ENCODE measurements at regions not wholly inside any gene's neighbourhood (a gene's known extent, or its start where the extent isn't known, plus 50 kb on each side); places are given as distances from the start of the nearest gene placed in this dataset.
A peak's percentile ranks its signal among the peaks of the same experiment; 100 is the strongest.
"Not testable (repeated sequence)": the region's sequence is repeated elsewhere in the genome, so short reads cannot be mapped to it uniquely, and the experiment has no call there.

DNA sequence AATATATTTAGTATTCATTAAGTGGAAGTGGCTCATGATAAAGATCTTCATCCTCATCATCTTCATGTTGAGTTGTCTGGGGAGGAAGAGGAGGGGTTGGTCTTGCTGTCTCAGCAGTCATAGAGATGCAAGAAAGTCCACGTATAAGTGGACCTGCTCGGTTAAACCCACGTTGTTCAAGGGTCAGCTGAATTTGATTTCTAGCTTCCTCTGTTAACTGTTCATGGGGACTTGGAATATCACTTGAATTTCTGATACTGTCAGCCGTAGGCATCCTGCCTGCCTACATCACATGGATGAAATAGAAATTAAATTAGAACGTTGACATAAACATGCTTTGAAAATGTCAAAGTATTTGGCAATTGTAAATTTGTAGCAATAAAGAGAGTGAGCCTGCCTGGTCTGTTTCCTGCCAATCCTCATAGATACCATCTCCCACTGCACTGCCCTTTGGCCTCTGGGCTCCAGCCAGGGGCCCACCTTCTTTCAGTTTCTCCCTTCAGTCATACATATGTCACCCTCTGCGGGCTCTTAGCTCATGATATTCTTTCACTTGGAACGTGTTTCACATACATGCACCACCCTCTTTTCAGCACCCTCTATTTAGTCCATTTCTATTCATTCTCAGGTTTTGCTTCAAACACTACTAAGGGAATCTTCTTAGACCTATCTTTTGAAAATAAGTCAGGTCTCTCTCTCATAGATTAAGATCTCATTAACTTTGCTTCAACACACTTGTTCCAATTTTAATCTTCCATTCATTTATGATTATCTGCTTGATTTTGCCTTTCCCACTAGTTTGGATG lies 376.3 kb downstream of the IPMK start:
- H3K9me3 ChIP-seq = no peaks in the 10 kb centered on the region
- H3K9ac ChIP-seq (ENCODE audit: low read depth in 2 of 2, low read length in 2 of 2) = no peak overlapping the region
- no peaks in the 10 kb centered on the region for H3K36me3 ChIP-seq
- TF ChIP-seq, protein P1, sequence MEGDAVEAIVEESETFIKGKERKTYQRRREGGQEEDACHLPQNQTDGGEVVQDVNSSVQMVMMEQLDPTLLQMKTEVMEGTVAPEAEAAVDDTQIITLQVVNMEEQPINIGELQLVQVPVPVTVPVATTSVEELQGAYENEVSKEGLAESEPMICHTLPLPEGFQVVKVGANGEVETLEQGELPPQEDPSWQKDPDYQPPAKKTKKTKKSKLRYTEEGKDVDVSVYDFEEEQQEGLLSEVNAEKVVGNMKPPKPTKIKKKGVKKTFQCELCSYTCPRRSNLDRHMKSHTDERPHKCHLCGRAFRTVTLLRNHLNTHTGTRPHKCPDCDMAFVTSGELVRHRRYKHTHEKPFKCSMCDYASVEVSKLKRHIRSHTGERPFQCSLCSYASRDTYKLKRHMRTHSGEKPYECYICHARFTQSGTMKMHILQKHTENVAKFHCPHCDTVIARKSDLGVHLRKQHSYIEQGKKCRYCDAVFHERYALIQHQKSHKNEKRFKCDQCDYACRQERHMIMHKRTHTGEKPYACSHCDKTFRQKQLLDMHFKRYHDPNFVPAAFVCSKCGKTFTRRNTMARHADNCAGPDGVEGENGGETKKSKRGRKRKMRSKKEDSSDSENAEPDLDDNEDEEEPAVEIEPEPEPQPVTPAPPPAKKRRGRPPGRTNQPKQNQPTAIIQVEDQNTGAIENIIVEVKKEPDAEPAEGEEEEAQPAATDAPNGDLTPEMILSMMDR (IDR thresholded peaks at IDR 0.05) = no peak
- peak; percentile 64 for DNase-seq
- no peaks in the 10 kb centered on the region for H3K27me3 ChIP-seq
- H3K4me1 ChIP-seq = peaks cover 3% of the 10 kb centered on the region
- no peak overlapping the region for H3K4me3 ChIP-seq
- intact Hi-C loops (cut with DNase I) = no loop called here
- no peak overlapping the region for H3K27ac ChIP-seq

- H3K27me3 ChIP-seq = no peaks in the 10 kb centered on the region
- H3K27ac ChIP-seq = no peak overlapping the region
- intact Hi-C loops (cut with DNase I) = no loop called here
- TF ChIP-seq, protein P1 (IDR thresholded peaks at IDR 0.05) = no peak
- H3K9me3 ChIP-seq = no peaks in the 10 kb centered on the region
- no peaks in the 10 kb centered on the region for H3K36me3 ChIP-seq
- no peak overlapping the region for H3K9ac ChIP-seq (ENCODE audit: low read depth in 2 of 2, low read length in 2 of 2)
- H3K4me3 ChIP-seq = no peak overlapping the region
- DNase-seq = no peak
- peaks cover 3% of the 10 kb centered on the region for H3K4me1 ChIP-seq
Observed at GRCh38 chr10:57890691-57891090, 377.0 kb downstream of the IPMK start.

DNA sequence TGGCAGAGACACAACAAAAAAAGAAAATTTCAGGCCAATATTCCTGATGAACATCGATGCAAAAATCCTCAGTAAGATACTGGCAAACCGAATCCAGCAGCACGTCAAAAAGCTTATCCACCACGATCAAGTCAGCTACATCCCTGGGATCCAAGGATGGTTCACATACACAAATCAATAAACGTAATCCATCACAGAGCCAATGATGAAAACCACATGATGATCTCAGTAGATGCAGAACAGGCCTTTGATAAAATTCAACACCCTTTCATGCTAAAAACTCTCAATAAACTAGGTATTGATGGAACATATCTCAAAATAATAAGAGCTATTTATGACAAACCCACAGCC lies 382.1 kb downstream of the IPMK start:
- H3K27ac ChIP-seq; H3K36me3 ChIP-seq; H3K27me3 ChIP-seq; H3K4me1 ChIP-seq; intact Hi-C loops (cut with DNase I); H3K9ac ChIP-seq (ENCODE audit: low read depth in 2 of 2, low read length in 2 of 2); DNase-seq; H3K4me3 ChIP-seq; H3K9me3 ChIP-seq: not testable (repeated sequence)

GRCh38 chr10:57884965-57885617 lies 382.6 kb downstream of the IPMK start:
- TF ChIP-seq, protein P1 (IDR thresholded peaks at IDR 0.05) = no peak
- Histone ChIP-seq H3K4me3 (no peak overlapping the region), H3K27ac (no peak overlapping the region), H3K27me3 (no peaks in the 10 kb centered on the region), H3K36me3 (no peaks in the 10 kb centered on the region), H3K9me3 (no peaks in the 10 kb centered on the region), H3K9ac (ENCODE audit: low read depth in 2 of 2, low read length in 2 of 2) (no peak overlapping the region), H3K4me1 (no peaks in the 10 kb centered on the region)
- intact Hi-C loops (cut with DNase I) = no loop called here
- no peak for DNase-seq

- Histone ChIP-seq H3K4me3 (no peak overlapping the region), H3K27me3 (no peaks in the 10 kb centered on the region), H3K9ac (ENCODE audit: low read depth in 2 of 2, low read length in 2 of 2) (no peak overlapping the region), H3K4me1 (no peaks in the 10 kb centered on the region), H3K36me3 (no peaks in the 10 kb centered on the region), H3K9me3 (no peaks in the 10 kb centered on the region), H3K27ac (no peak overlapping the region)
- intact Hi-C loops (cut with DNase I) = no loop called here
- no peak for DNase-seq
- TF ChIP-seq, protein P1 (IDR thresholded peaks at IDR 0.05) = no peak
Observed at GRCh38 chr10:57884407-57884806, 383.3 kb downstream of the IPMK start.
